Heart right ventricle (tissue), 16 donors: ENCODE measurements at regions not wholly inside any gene's neighbourhood (a gene's known extent, or its start where the extent isn't known, plus 50 kb on each side); places are given as distances from the start of the nearest gene placed in this dataset.
"Not testable (repeated sequence)": the region's sequence is repeated elsewhere in the genome, so short reads cannot be mapped to it uniquely, and the experiment has no call there.

ENCODE experiments used
- ATAC-seq, 8 donors: fragments of 200-7000 bp; cut with Tn5 transposase; one replicate each; pipeline ENCODE4 v1.9.1; 2020; ENCODE audit warnings: mild to moderate bottlenecking in 8 of 8, moderate library complexity in 8 of 8, moderate number of reproducible peaks in 1 of 8
- DNase-seq, 2 donors: peaks; one replicate each; pipeline ENCODE4 v3.0.0-alpha.2; 2020
- H3K27ac ChIP-seq, 10 donors: fragments of 200-600 bp; sonication (generic) in 2 of 10; one replicate each; pipeline versions ENCODE4 v1.5.0 to v1.8.0; 2020 to 2022; ENCODE audit warnings: mild to moderate bottlenecking in 3 of 10
- H3K27me3 ChIP-seq, 7 donors: fragments of 200-600 bp; one replicate each; pipeline ENCODE4 v1.8.0; 2021 to 2022; ENCODE audit warnings: mild to moderate bottlenecking in 2 of 7
- H3K36me3 ChIP-seq, 9 donors: fragments of 200-600 bp; sonication (generic) in 1 of 9; one replicate each; pipeline versions ENCODE4 v1.5.0 to v1.8.0; 2020 to 2022; ENCODE audit warnings: mild to moderate bottlenecking in 2 of 9
- H3K4me1 ChIP-seq, 9 donors: fragments of 200-600 bp; sonication (generic) in 1 of 9; one replicate each; pipeline versions ENCODE4 v1.5.0 to v1.8.0; 2020 to 2022; ENCODE audit warnings: mild to moderate bottlenecking in 4 of 9
- H3K4me3 ChIP-seq, 10 donors: fragments of 200-600 bp; sonication (generic) in 2 of 10; one replicate each; pipeline versions ENCODE4 v1.5.0 to v1.8.0; 2020 to 2022; ENCODE audit warnings: mild to moderate bottlenecking in 7 of 10, moderate library complexity in 2 of 10
- H3K9me3 ChIP-seq, 11 donors: fragments of 200-600 bp in 10 of 11; sonication (generic) in 2 of 11; one replicate each; pipeline versions ENCODE4 v1.5.0 to v1.8.0; 2013 to 2022; ENCODE audit warnings: mild to moderate bottlenecking in 2 of 11, control low read depth in 1 of 11, moderate library complexity in 1 of 11
- CTCF ChIP-seq, 9 donors: fragments of 200-600 bp; sonication (generic) in 2 of 9; IDR thresholded peaks; one replicate each; pipeline versions ENCODE4 v1.5.0 to v1.8.0; 2021 to 2022; ENCODE audit warnings: antibody characterized with exemption in 9 of 9, mild to moderate bottlenecking in 5 of 9, moderate library complexity in 1 of 9
- WGBS, 2 donors: extraction: QIAGEN DNeasy Blood & Tissue Kit; methylation state at CpG; one replicate each; pipeline ENCODE4 v1.1.7; 2013; ENCODE audit warnings: inconsistent platforms in 1 of 2; 5-methylcytosine and 5-hydroxymethylcytosine counted together
- intact Hi-C, 10 donors: fragments of 100-400 bp; cut with DNase I; formaldehyde crosslinking; loops; one replicate each; pipeline versions ENCODE4 v1.11.1 to v1.14.2; 2022
- donor health status: Arrhythmogenic right ventricular cardiomyopathy.
- donor health status: ischemic (EF 13 %, LVEDD 7.1; RV severe dilation, severe dysfunction).
- donor health status: healthy with polysubstance abuse.
- donor health status: DM: no; HTN: yes; CAD: no.
- donor health status: DM: no; HTN: no; CAD: no.
- donor health status: ischemic (EF 25% LVEDD 6.9; RV normal size, moderate dysfunction).
- donor health status: ischemic (EF 25% LVEDD 5.7; RV mildly dilated, moderate dysfunction).
- donor health status: healthy.
- donor health status: DM: yes; HTN: yes; CAD: no.
- donor health status: Ischemic cardiomyopathy.
- donor health status: ischemic (EF 35%, LVEDD 5.7; RV mildly dilated, moderate dysfunction).
- donor health status: nonischemic (EF 11% LVEDD 7.7; RV severe dilation, severe dysfunction).
- donor health status: DM: yes; HTN: yes; CAD: no.
- donor health status: PGD.
- donor health status: ischemic (EF 29% LVEDD 5.4; RV normal size, mild dysfunction).
- donor health status: nonischemic (EF 23%, LVEDD 6.1; RV moderate dilation, normal function).

- ATAC-seq = no peak
- peaks cover 0 to 7% (median 0%) of the 10 kb centered on the region in 11 donors for H3K9me3 ChIP-seq
- no peak for DNase-seq
- 83 to 86% methylated on average over 3 of the region's 3 CpGs for WGBS, 2 donors
- no peaks in the 10 kb centered on the region for H3K4me1 ChIP-seq
- no peaks in the 10 kb centered on the region for H3K36me3 ChIP-seq
- H3K27ac ChIP-seq = no peak overlapping the region
- TF ChIP-seq CTCF (IDR thresholded peaks at IDR 0.05) = no peak
- intact Hi-C loops = loop anchor here in 1 of 10 donors (5.0 kb wide), 1 partner anchor 545 kb away; no protein-coding TSS in a partner anchor
- no peak overlapping the region for H3K4me3 ChIP-seq
- H3K27me3 ChIP-seq = no peaks in the 10 kb centered on the region
These were observed 206.0 kb downstream of the HHIP start for GRCh38 chr4:144851948-144852347.

DNA sequence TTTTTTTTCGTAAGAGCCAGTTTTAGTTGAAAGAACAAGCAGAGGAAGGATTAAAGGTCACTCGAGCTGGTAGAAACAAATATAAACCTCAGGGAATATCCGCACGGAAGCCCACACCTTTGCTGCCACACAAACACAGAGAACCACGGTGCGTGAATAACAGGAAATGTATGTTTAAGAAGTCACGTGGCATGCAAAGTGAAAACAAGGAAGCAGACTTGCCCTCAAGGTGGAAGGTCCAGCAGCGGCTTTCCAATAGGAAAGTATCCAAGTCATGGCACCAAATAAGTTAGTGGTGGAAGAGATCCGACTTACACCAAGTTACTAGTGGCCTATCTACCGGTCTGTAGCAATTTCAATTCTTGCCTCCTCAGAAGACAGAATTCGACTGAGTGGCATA lies 215.5 kb downstream of the HHIP start:
- WGBS, 2 donors = 82 to 86% methylated on average over 11 of the region's 11 CpGs

GRCh38 chr4:144862210-144862609 lies 216.3 kb downstream of the HHIP start:
- WGBS, 2 donors = 77 to 91% methylated on average over 2 of the region's 2 CpGs

More for the DNA sequence above, 215.5 kb downstream of the HHIP start:
- H3K4me3 ChIP-seq = no peak overlapping the region
- ATAC-seq = no peak
- H3K9me3 ChIP-seq = peaks cover 0 to 35% (median 7%) of the 10 kb centered on the region in 11 donors
- H3K4me1 ChIP-seq = no peaks in the 10 kb centered on the region
- TF ChIP-seq CTCF (IDR thresholded peaks at IDR 0.05) = no peak
- intact Hi-C loops = no loop called here
- H3K27me3 ChIP-seq = no peaks in the 10 kb centered on the region
- no peak overlapping the region for H3K27ac ChIP-seq
- no peak for DNase-seq
- H3K36me3 ChIP-seq = no peaks in the 10 kb centered on the region

GRCh38 chr4:144864891-144865290 lies 218.9 kb downstream of the HHIP start:
- ATAC-seq, DNase-seq, H3K27me3 ChIP-seq, H3K4me1 ChIP-seq, H3K36me3 ChIP-seq, H3K27ac ChIP-seq, intact Hi-C loops, H3K4me3 ChIP-seq: not testable (repeated sequence)
- H3K9me3 ChIP-seq = peaks cover 0 to 35% (median 7%) of the 10 kb centered on the region in 11 donors

More at GRCh38 chr4:144862210-144862609, 216.3 kb downstream of the HHIP start:
- Histone ChIP-seq H3K27ac (no peak overlapping the region), H3K27me3 (no peaks in the 10 kb centered on the region), H3K4me3 (no peak overlapping the region), H3K4me1 (no peaks in the 10 kb centered on the region), H3K9me3 (peaks cover 0 to 39% (median 7%) of the 10 kb centered on the region in 11 donors), H3K36me3 (no peaks in the 10 kb centered on the region)
- TF ChIP-seq CTCF (IDR thresholded peaks at IDR 0.05) = no peak
- DNase-seq (no peak), ATAC-seq (no peak)
- intact Hi-C loops = no loop called here

DNA sequence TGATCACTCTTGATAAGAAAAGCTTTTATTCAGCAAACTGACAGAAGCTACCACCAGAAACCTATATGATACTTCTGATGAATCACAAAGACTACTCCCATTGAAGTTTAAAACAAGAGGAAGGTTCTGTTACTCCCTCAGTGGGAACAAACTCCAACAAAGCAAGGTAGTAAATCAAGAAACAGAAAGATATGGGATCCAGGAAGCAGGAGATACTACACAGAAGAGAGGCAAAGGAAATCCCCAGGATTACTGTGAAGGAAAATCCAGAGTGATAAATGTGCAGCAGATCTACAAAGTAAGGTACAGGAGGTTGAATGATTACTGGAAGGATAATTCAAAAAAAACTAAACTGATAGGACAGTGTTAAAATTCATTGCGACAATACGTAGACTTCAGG lies 222.4 kb downstream of the HHIP start:
- H3K27me3 ChIP-seq = no peaks in the 10 kb centered on the region
- DNase-seq (no peak), ATAC-seq (no peak)
- intact Hi-C loops = no loop called here
- peaks cover 0 to 3% (median 0%) of the 10 kb centered on the region in 9 donors for H3K4me1 ChIP-seq
- no peak overlapping the region for H3K27ac ChIP-seq
- no peak overlapping the region for H3K4me3 ChIP-seq
- peaks cover 0 to 34% (median 7%) of the 10 kb centered on the region in 11 donors for H3K9me3 ChIP-seq
- no peaks in the 10 kb centered on the region for H3K36me3 ChIP-seq
- 87 to 95% methylated on average over 2 of the region's 2 CpGs for WGBS, 2 donors
- TF ChIP-seq CTCF (IDR thresholded peaks at IDR 0.05) = no peak
